ENCODE measurements at regions not wholly inside any gene's neighbourhood (a gene's known extent, or its start where the extent isn't known, plus 50 kb on each side); places are given as distances from the start of the nearest gene placed in this dataset.
A peak's percentile ranks its signal among the peaks of the same experiment; 100 is the strongest.
"Not testable (repeated sequence)": the region's sequence is repeated elsewhere in the genome, so short reads cannot be mapped to it uniquely, and the experiment has no call there.

- H3K27ac ChIP-seq: peak overlapping the region; percentile 66
- TF ChIP-seq ZFX (IDR thresholded peaks at IDR 0.05) (no peak), CTCF (conservative IDR thresholded peaks at IDR 0.05) (no peak)
Measured at GRCh38 chr20:5696011-5696559, 54.1 kb upstream of the SHLD1 start.

GRCh38 chr20:5691918-5692618, 58.1 kb upstream of the SHLD1 start:
- H3K27ac ChIP-seq: no peak overlapping the region
- TF ChIP-seq CTCF (conservative IDR thresholded peaks at IDR 0.05) (no peak), ZFX (IDR thresholded peaks at IDR 0.05) (no peak)

- no peak overlapping the region for H3K27ac ChIP-seq
- TF ChIP-seq CTCF (conservative IDR thresholded peaks at IDR 0.05) (no peak), ZFX (IDR thresholded peaks at IDR 0.05) (no peak)
Measured at GRCh38 chr20:5689463-5689862, 60.7 kb upstream of the SHLD1 start.

GRCh38 chr20:5688431-5688972, 61.7 kb upstream of the SHLD1 start:
- no peak for TF ChIP-seq CTCF (conservative IDR thresholded peaks at IDR 0.05)
- TF ChIP-seq ZFX (IDR thresholded peaks at IDR 0.05): no peak
- H3K27ac ChIP-seq: no peak overlapping the region

GRCh38 chr20:5687884-5688283, 62.3 kb upstream of the SHLD1 start:
- TF ChIP-seq CTCF (conservative IDR thresholded peaks at IDR 0.05): no peak
- H3K27ac ChIP-seq: no peak overlapping the region

- no peak overlapping the region for H3K27ac ChIP-seq
- TF ChIP-seq CTCF (conservative IDR thresholded peaks at IDR 0.05) (no peak), ZFX (IDR thresholded peaks at IDR 0.05) (no peak)
Measured at GRCh38 chr20:5686384-5687105, 63.7 kb upstream of the SHLD1 start.

GRCh38 chr20:5682556-5682955, 67.6 kb upstream of the SHLD1 start:
- H3K27ac ChIP-seq: not testable (repeated sequence)
